H1 (cell line): ENCODE measurements at regions not wholly inside any gene's neighbourhood (a gene's known extent, or its start where the extent isn't known, plus 50 kb on each side); places are given as distances from the start of the nearest gene placed in this dataset.

Experiments used
- CEBPB ChIP-seq: IDR thresholded peaks from 2 replicates; pipeline ENCODE4 v1.6.1; 2012; ENCODE audit warnings: low read depth, low read length
- EGR1 ChIP-seq: IDR thresholded peaks from 2 replicates; pipeline ENCODE4 v1.6.1; 2011; ENCODE audit warnings: low read depth, low read length, borderline replicate concordance
- EZH2 ChIP-seq: fragments of 200-600 bp; sonication (generic); IDR thresholded peaks from 2 replicates; pipeline ENCODE4 v1.7.1; 2012; ENCODE audit warnings: low read depth, mild to moderate bottlenecking, moderate library complexity, low read length, inconsistent platforms; ENCODE audit not compliant: severe bottlenecking
- KDM1A ChIP-seq: fragments of 200-600, 300-600 bp; sonication (generic); IDR thresholded peaks from 2 replicates; pipeline ENCODE4 v1.7.1; 2016; ENCODE audit warnings: mild to moderate bottlenecking, low read length, borderline replicate concordance
- MAX ChIP-seq: IDR thresholded peaks from 2 replicates; pipeline ENCODE4 v1.6.1; 2012; ENCODE audit warnings: inconsistent platforms
- POLR2A ChIP-seq, 2 experiments: IDR thresholded peaks; 1 replicate in 1 of 2; 2 replicates in 1 of 2; pipeline ENCODE4 v1.6.1; 2011; ENCODE audit warnings: low read depth in 2 of 2, low read length in 2 of 2, mild to moderate bottlenecking in 2 of 2; ENCODE audit errors: control extremely low read depth in 1 of 2
- POLR2AphosphoS5 ChIP-seq: IDR thresholded peaks from 2 replicates; pipeline ENCODE4 v1.6.1; 2011; ENCODE audit warnings: low read depth, low read length
- SP2 ChIP-seq: IDR thresholded peaks from 2 replicates; pipeline ENCODE4 v1.6.1; 2012; ENCODE audit warnings: mild to moderate bottlenecking, low read length, inconsistent platforms
- TCF12 ChIP-seq: IDR thresholded peaks from 2 replicates; pipeline ENCODE4 v1.6.1; 2011; ENCODE audit warnings: low read depth, mild to moderate bottlenecking, low read length
- USF2 ChIP-seq: IDR thresholded peaks from 2 replicates; pipeline ENCODE4 v1.6.1; 2011; ENCODE audit warnings: low read length, improper control_type of control experiment
- TF ChIP-seq, protein P1 (sequence below), 3 experiments: IDR thresholded peaks; 1 replicate in 2 of 3; 2 replicates in 1 of 3; pipeline versions ENCODE4 v1.5.1 to v1.6.1; 2011; ENCODE audit warnings: low read length in 3 of 3, mild to moderate bottlenecking in 3 of 3, inconsistent platforms in 2 of 3, low read depth in 1 of 3, moderate library complexity in 1 of 3; ENCODE audit not compliant: insufficient read depth in 1 of 3; ENCODE audit errors: control extremely low read depth in 1 of 3

GRCh38 chr4:103895876-103896465, 176.2 kb upstream of the TACR3 start:
- TF ChIP-seq, protein P1, sequence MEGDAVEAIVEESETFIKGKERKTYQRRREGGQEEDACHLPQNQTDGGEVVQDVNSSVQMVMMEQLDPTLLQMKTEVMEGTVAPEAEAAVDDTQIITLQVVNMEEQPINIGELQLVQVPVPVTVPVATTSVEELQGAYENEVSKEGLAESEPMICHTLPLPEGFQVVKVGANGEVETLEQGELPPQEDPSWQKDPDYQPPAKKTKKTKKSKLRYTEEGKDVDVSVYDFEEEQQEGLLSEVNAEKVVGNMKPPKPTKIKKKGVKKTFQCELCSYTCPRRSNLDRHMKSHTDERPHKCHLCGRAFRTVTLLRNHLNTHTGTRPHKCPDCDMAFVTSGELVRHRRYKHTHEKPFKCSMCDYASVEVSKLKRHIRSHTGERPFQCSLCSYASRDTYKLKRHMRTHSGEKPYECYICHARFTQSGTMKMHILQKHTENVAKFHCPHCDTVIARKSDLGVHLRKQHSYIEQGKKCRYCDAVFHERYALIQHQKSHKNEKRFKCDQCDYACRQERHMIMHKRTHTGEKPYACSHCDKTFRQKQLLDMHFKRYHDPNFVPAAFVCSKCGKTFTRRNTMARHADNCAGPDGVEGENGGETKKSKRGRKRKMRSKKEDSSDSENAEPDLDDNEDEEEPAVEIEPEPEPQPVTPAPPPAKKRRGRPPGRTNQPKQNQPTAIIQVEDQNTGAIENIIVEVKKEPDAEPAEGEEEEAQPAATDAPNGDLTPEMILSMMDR (IDR thresholded peaks at IDR 0.05; ENCODE audit: control extremely low read depth in 1 of 3, insufficient read depth in 1 of 3, low read depth in 1 of 3, low read length in 3 of 3), result no peak
- TF ChIP-seq SP2, result no peak
- no peak for TF ChIP-seq POLR2AphosphoS5
- no peak for TF ChIP-seq EGR1
- TF ChIP-seq USF2, result no peak
- no peak for TF ChIP-seq TCF12
- TF ChIP-seq MAX, result no peak
- no peak for TF ChIP-seq KDM1A
- no peak for TF ChIP-seq CEBPB
- TF ChIP-seq EZH2, result no peak
- no peak for TF ChIP-seq POLR2A (IDR thresholded peaks at IDR 0.05; ENCODE audit: control extremely low read depth in 1 of 2, low read depth in 2 of 2, low read length in 2 of 2)
